Neural progenitor cell (in vitro differentiated cells): ENCODE measurements at regions not wholly inside any gene's neighbourhood (a gene's known extent, or its start where the extent isn't known, plus 50 kb on each side); places are given as distances from the start of the nearest gene placed in this dataset.

Experiments used
- CTCF ChIP-seq: fragments of 200-600 bp; sonication (generic); IDR thresholded peaks from 2 replicates; pipeline ENCODE4 v1.5.1; 2017; ENCODE audit warnings: antibody characterized with exemption, mild to moderate bottlenecking
- EZH2 ChIP-seq: fragments of 200-600 bp; sonication (generic); IDR thresholded peaks from 2 replicates; pipeline ENCODE4 v1.6.1; 2017; ENCODE audit warnings: antibody characterized with exemption, mild to moderate bottlenecking, moderate library complexity
- EZH2phosphoT487 ChIP-seq: fragments of 200-600 bp; sonication (generic); IDR thresholded peaks from 2 replicates; pipeline ENCODE4 v1.6.1; 2017; ENCODE audit warnings: antibody characterized with exemption

- TF ChIP-seq CTCF, result no peak
- TF ChIP-seq EZH2phosphoT487, result no peak
- TF ChIP-seq EZH2, result no peak
These were observed 954.0 kb upstream of the TENM3 start for GRCh38 chr4:181289198-181289597.
